Stimulated activated memory B cell treated with anti-CD40 and anti-IgM and Interleukin-4, amounts not matched to agents 10 μg/mL and 1 μg/mL and 100 μg/mL, for 72 hours (primary cell): ENCODE measurements at regions not wholly inside any gene's neighbourhood (a gene's known extent, or its start where the extent isn't known, plus 50 kb on each side); places are given as distances from the start of the nearest gene placed in this dataset.

Experiments used
- ATAC-seq: fragments of 150-1000 bp; cut with Tn5 transposase; 2 replicates; pipeline ENCODE4 v1.10.0; 2021
- H3K27ac Mint-ChIP-seq: one replicate; pipeline ENCODE4 v1.8.0; 2022; ENCODE audit warnings: mild to moderate bottlenecking, mixed read lengths
- H3K27me3 Mint-ChIP-seq: one replicate; pipeline ENCODE4 v1.8.0; 2022; ENCODE audit warnings: mixed read lengths
- H3K36me3 Mint-ChIP-seq: one replicate; pipeline ENCODE4 v1.8.0; 2022; ENCODE audit warnings: mixed read lengths
- H3K4me1 Mint-ChIP-seq: one replicate; pipeline ENCODE4 v1.8.0; 2022; ENCODE audit warnings: mixed read lengths
- H3K4me3 Mint-ChIP-seq: one replicate; pipeline ENCODE4 v1.8.0; 2022; ENCODE audit warnings: mild to moderate bottlenecking, moderate library complexity, mixed read lengths
- H3K9me3 Mint-ChIP-seq: one replicate; pipeline ENCODE4 v1.8.0; 2022; ENCODE audit warnings: mixed read lengths

DNA sequence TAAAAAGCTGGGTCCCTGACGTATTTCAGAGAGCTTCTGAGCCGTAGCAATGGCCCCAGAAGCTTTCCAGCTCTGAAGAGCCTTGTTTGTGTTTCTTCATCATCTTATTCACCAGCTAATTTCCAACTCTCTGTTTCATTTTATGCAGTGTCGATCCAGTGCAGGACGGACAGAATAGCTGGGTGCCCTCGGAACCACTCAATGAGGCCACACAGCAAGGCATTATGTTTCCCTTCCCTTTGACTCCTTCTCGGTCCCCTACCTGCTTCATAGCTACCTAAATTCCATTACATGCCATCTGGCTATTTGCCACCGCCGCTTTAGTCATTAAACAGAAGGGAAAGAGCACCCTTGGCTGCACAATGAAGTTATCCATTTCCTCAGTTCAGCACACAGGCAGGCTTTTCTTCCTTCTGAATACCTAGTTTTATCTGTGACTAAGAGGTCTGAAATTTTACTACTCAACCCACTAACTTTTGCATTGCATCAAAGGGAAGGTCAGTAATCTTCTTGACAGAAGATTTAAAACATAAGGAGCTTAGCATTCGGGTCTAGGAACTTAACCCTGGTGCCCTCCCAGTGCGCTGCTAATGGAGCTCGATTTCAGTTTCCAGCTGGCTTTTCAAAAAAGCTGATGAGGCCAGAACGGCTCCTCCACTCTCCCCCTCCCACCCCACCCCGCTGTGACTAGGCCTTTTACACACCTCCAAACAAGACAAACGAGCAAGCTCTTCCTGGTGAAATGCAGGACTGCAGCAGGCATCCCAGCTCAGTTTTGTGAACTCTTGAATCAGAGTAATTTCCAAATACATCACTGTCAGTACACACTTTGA, 176.8 kb downstream of the GXYLT1 start:
- Mint-ChIP-seq H3K9me3 (no peaks in the 10 kb centered on the region), H3K4me1 (no peaks in the 10 kb centered on the region), H3K36me3 (no peaks in the 10 kb centered on the region), H3K27ac (no peak overlapping the region), H3K4me3 (no peak overlapping the region), H3K27me3 (peaks cover 9% of the 10 kb centered on the region)
- ATAC-seq = no peak

DNA sequence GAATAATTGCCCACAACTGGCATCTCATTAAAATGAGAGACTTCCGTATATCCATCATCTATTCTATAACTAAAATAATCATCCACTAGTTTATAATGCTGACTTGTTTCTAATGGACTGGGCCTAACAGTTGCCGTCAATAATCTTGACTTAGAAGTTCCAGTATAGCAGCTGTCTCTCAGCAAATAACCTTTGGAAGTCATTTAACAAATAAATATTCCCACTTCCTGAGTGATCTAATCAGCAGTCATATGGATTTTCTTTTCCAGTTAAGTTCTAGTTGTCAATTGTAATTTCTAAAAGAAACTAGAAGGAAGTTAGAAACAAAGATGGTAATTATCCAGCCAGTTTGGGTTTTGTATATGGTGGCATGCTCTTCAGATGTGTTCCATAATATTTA, 177.8 kb downstream of the GXYLT1 start:
- no peak for ATAC-seq
- peaks cover 9% of the 10 kb centered on the region for H3K27me3 Mint-ChIP-seq
- no peak overlapping the region for H3K4me3 Mint-ChIP-seq
- H3K9me3 Mint-ChIP-seq = no peaks in the 10 kb centered on the region
- H3K36me3 Mint-ChIP-seq = no peaks in the 10 kb centered on the region
- H3K4me1 Mint-ChIP-seq = no peaks in the 10 kb centered on the region
- no peak overlapping the region for H3K27ac Mint-ChIP-seq

DNA sequence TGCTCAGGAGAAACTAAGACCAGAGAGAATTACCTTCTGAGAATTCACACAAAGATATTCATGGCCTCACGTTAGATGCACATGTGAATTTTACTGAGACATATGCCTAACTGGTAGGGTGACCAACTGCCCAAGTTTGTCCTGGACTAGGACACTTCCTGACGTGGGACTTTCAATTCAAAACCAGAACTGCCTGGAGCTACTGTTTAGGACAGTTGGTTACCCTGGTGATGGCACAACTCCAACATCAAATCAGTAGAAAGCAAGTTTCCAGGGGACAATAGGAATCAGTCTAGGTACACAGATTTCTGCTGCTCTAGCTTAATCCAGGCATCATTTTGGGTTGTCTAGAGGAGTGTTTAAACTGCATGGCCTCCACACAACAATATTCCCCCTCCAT, 178.7 kb downstream of the GXYLT1 start:
- no peak overlapping the region for H3K27ac Mint-ChIP-seq
- no peak for ATAC-seq
- no peaks in the 10 kb centered on the region for H3K4me1 Mint-ChIP-seq
- H3K4me3 Mint-ChIP-seq = no peak overlapping the region
- no peaks in the 10 kb centered on the region for H3K9me3 Mint-ChIP-seq
- H3K27me3 Mint-ChIP-seq = peaks cover 9% of the 10 kb centered on the region
- H3K36me3 Mint-ChIP-seq = no peaks in the 10 kb centered on the region

DNA sequence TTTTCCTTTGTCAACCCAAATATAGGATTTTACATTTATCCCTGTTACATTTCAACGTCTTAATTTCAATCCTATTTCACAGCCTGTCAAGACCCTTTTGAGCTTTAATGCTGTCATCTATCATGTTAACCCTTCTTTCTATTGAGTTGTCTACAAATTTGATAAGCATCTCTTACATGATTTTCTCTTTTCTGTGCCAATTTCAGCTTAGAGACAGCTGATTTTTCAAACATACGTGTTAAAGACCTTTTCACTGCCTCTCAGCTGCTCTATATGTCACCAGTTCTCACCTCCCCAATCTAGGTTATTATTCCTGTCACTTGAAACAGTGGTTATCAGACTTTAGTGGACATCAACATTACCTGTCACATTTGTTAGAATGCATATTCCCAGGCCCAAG, 181.3 kb downstream of the GXYLT1 start:
- Mint-ChIP-seq H3K36me3 (no peaks in the 10 kb centered on the region), H3K9me3 (no peaks in the 10 kb centered on the region), H3K4me1 (no peaks in the 10 kb centered on the region), H3K27ac (no peak overlapping the region), H3K4me3 (no peak overlapping the region), H3K27me3 (peaks cover 9% of the 10 kb centered on the region)
- ATAC-seq = no peak

DNA sequence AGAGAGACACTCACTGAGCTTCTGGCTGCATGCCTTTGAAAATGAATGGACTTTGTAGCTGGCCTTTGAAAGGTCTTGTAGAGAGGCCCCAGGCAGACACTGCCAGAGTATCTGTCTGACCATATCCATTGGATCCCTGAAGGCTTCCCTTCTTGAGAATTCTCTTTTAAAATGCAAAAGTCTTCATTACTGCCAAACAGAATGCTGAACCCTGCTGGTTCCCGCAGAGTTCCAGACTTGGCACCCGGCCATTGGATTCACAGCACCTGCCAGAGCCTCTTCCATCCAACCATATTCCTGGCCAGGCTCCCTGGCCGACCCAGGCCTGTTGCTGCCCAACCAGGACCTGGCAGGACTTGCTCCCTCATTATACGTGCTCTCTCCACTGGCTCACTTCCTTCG, 182.5 kb downstream of the GXYLT1 start:
- no peak overlapping the region for H3K27ac Mint-ChIP-seq

DNA sequence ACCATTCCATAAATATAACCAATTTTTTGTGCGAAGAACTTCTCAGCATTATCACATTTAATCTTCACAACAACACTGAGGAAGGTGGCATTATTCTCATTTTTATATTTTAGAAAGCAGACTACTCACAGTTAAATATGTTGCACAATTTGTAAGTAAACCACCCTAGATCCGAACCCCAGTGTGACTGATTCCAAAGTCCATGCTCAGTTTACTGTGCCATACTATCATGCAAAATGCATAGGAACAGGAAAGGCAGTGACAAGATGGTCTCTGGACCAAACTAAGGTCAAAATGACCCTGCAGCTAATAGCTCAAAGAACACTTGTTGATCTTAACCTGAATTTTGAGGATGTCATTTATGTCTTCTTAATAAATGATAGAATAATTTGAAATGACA, 185.4 kb downstream of the GXYLT1 start:
- H3K9me3 Mint-ChIP-seq = no peaks in the 10 kb centered on the region
- H3K27me3 Mint-ChIP-seq = peaks cover 3% of the 10 kb centered on the region
- H3K36me3 Mint-ChIP-seq = no peaks in the 10 kb centered on the region
- H3K4me1 Mint-ChIP-seq = no peaks in the 10 kb centered on the region
- H3K4me3 Mint-ChIP-seq = no peak overlapping the region
- H3K27ac Mint-ChIP-seq = no peak overlapping the region
- ATAC-seq = no peak

More for the DNA sequence above, 182.5 kb downstream of the GXYLT1 start:
- Mint-ChIP-seq H3K36me3 (no peaks in the 10 kb centered on the region), H3K4me1 (no peaks in the 10 kb centered on the region), H3K9me3 (no peaks in the 10 kb centered on the region), H3K27me3 (peaks cover 9% of the 10 kb centered on the region), H3K4me3 (no peak overlapping the region)
- no peak for ATAC-seq

DNA sequence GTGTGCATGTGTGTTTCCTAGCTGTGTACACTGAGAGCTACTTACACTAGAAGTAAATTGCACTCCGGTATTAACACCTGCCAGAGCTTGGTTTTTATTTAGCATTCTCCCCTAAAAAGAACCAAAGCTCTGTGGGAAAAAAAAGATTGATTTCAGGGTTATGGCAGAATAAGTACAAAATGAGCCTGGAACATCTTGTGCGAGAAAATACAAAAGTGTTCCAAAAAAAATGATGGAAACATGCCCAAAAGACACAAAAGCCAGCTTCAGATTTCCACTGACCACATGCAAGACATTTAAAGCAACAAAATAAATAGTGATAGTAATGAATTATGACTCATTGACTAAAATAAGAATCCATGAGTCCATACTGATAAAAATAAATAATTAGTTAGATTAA, 188.3 kb downstream of the GXYLT1 start:
- no peak overlapping the region for H3K27ac Mint-ChIP-seq
- no peak for ATAC-seq
- peaks cover 9% of the 10 kb centered on the region for H3K27me3 Mint-ChIP-seq
- peaks cover 3% of the 10 kb centered on the region for H3K9me3 Mint-ChIP-seq
- H3K4me3 Mint-ChIP-seq = no peak overlapping the region
- no peaks in the 10 kb centered on the region for H3K36me3 Mint-ChIP-seq
- H3K4me1 Mint-ChIP-seq = no peaks in the 10 kb centered on the region

DNA sequence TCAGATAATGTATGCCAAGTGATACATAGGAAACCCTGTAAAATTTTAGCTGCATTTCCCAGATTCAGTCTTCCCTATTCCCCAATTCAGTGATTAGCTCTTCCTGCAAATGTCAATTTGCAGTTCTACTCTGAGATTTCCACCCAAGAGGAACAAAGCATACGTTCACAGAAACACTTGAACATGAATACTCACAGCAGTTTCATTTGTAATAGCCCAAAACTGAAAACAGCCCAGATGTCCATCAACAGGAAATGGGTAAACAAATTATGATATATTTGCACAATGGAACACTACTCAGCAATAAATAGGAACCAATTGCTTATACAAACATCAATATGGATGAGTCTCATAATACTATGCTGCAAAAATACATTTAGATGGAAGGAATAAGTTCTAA, 194.2 kb downstream of the GXYLT1 start:
- Mint-ChIP-seq H3K4me1 (peaks cover 6% of the 10 kb centered on the region), H3K4me3 (no peak overlapping the region), H3K27ac (no peak overlapping the region), H3K36me3 (no peaks in the 10 kb centered on the region), H3K27me3 (peaks cover 22% of the 10 kb centered on the region), H3K9me3 (peaks cover 12% of the 10 kb centered on the region)
- no peak for ATAC-seq

DNA sequence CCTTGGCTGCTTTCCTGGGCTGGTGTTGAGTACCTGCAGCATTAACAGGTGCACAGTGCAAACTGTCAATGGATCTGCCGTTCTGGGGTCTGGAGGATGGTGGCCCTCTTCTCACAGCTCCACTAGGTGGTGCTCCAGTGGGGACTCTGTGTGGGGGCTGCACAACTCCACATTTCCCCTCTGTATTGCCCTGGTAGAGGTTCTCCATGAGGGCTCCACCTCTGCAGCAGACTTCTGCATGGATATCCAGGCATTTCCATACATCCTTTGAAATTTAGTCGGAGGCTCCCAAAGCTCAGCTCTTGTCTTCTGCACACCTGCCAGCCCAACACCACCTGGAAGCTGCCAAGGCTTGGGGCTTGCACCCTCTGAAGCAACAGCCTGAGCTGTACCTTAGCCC, 198.6 kb downstream of the GXYLT1 start:
- peaks cover 6% of the 10 kb centered on the region for H3K4me1 Mint-ChIP-seq
- H3K27ac Mint-ChIP-seq = no peak overlapping the region
- H3K36me3 Mint-ChIP-seq = no peaks in the 10 kb centered on the region
- no peak overlapping the region for H3K4me3 Mint-ChIP-seq
- no peak for ATAC-seq
- peaks cover 10% of the 10 kb centered on the region for H3K9me3 Mint-ChIP-seq
- peaks cover 11% of the 10 kb centered on the region for H3K27me3 Mint-ChIP-seq

DNA sequence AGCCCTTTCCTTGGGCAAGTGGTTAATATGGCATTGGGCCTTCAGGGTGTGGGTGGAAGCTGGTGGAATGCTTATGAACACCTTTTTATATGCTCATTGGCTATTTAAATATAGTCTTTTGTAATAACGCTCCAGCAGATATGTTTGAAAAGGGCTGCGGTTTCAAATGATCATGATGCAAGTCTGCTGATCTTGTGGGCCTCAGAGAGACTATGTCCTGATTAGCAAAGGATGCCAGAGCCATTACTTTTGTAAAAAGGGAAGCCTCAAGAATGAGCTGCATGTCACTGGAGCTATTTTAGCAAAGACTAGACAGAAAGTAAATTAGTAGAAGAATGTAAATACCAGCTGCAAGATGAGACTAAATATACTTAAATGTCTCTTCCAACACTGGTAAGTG, 200.5 kb downstream of the GXYLT1 start:
- H3K36me3 Mint-ChIP-seq = no peaks in the 10 kb centered on the region
- ATAC-seq = no peak
- H3K4me1 Mint-ChIP-seq = no peaks in the 10 kb centered on the region
- H3K9me3 Mint-ChIP-seq = peaks cover 10% of the 10 kb centered on the region
- no peak overlapping the region for H3K27ac Mint-ChIP-seq
- H3K27me3 Mint-ChIP-seq = peaks cover 4% of the 10 kb centered on the region
- H3K4me3 Mint-ChIP-seq = no peak overlapping the region

DNA sequence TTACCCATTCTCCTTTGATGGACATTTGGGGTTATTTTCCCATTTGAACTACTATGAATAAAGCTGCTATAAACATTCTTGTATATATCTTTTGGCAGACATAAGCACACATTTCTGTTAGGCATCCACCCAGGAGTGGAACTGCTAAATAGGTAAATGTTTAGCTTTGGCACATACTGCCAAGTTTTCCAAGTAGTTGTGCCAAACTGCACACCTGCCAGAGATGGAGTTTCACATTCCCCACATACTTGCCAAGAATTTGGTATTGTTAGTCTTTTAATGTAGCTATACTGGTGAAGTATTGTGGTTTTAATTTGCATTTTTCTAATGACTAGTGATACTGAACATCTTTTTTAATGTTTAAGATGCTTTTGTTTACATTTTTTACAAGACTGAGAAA, 201.0 kb downstream of the GXYLT1 start:
- no peaks in the 10 kb centered on the region for H3K36me3 Mint-ChIP-seq
- H3K27ac Mint-ChIP-seq = no peak overlapping the region
- H3K4me3 Mint-ChIP-seq = no peak overlapping the region
- ATAC-seq = no peak
- no peaks in the 10 kb centered on the region for H3K4me1 Mint-ChIP-seq
- peaks cover 7% of the 10 kb centered on the region for H3K27me3 Mint-ChIP-seq
- peaks cover 10% of the 10 kb centered on the region for H3K9me3 Mint-ChIP-seq

DNA sequence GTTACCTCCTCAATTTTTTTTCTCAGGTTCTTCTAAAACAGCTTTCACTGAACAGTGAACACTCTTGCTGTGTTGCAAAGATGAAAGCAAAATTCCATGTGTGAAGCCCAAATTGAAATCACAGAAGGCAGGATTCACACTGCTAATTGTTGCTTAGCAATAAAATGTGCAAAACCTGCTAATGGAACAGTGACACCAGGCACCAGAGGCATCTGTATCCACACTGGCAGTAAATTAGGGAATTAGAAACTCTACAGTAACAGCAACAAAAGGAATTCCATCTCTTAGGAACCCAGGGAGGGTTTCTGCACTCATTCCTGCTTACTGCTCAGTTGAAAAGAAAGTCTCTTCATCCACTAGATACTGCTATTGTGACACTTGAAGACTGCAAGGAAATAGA, 202.3 kb downstream of the GXYLT1 start:
- no peak for ATAC-seq
- H3K9me3 Mint-ChIP-seq = peaks cover 10% of the 10 kb centered on the region
- no peak overlapping the region for H3K27ac Mint-ChIP-seq
- H3K27me3 Mint-ChIP-seq = peaks cover 11% of the 10 kb centered on the region
- H3K4me3 Mint-ChIP-seq = no peak overlapping the region
- H3K36me3 Mint-ChIP-seq = no peaks in the 10 kb centered on the region
- no peaks in the 10 kb centered on the region for H3K4me1 Mint-ChIP-seq

DNA sequence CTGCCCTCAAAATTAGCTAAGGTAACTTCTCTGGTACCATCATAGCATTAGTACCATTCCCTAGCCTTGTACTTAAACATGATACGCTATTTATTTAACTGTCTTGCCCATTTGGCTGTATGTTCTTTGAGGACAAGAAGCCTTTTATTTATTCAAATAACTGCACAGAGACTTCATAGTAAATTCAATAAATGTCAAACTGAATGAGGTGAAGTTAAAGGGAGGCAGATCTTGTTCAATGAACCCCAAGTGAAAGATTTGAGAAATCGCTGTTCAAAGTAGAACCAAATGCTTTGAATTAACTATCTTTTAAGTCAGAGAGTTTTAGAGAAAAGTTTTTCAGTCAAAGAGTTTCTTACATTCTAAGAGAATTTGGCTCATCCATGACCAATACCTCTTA, 203.6 kb downstream of the GXYLT1 start:
- peaks cover 3% of the 10 kb centered on the region for H3K9me3 Mint-ChIP-seq
- H3K4me1 Mint-ChIP-seq = no peaks in the 10 kb centered on the region
- H3K4me3 Mint-ChIP-seq = no peak overlapping the region
- no peak overlapping the region for H3K27ac Mint-ChIP-seq
- no peak for ATAC-seq
- no peaks in the 10 kb centered on the region for H3K36me3 Mint-ChIP-seq
- peaks cover 24% of the 10 kb centered on the region for H3K27me3 Mint-ChIP-seq

DNA sequence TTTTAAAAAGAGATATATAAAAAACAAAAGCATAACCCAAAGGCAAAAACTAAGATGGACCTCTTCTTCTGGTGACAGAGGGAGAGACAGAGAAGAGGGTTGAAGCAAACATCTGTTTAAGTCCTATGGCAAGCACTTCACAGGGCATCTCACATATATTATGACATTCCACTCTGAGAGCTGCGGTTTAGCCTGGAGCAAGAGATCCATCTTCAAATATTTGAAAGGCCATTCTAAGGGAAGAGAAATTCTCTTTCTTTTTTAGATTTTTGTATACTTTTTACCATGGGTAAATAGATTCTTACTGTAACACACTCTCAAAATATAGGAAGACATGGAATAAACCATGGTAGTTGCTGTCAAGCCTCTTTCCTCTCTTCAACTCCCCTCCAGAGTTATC, 204.1 kb downstream of the GXYLT1 start:
- H3K27me3 Mint-ChIP-seq = peaks cover 25% of the 10 kb centered on the region
- no peaks in the 10 kb centered on the region for H3K36me3 Mint-ChIP-seq
- H3K4me3 Mint-ChIP-seq = no peak overlapping the region
- H3K4me1 Mint-ChIP-seq = no peaks in the 10 kb centered on the region
- H3K27ac Mint-ChIP-seq = no peak overlapping the region
- ATAC-seq = no peak
- H3K9me3 Mint-ChIP-seq = peaks cover 2% of the 10 kb centered on the region

DNA sequence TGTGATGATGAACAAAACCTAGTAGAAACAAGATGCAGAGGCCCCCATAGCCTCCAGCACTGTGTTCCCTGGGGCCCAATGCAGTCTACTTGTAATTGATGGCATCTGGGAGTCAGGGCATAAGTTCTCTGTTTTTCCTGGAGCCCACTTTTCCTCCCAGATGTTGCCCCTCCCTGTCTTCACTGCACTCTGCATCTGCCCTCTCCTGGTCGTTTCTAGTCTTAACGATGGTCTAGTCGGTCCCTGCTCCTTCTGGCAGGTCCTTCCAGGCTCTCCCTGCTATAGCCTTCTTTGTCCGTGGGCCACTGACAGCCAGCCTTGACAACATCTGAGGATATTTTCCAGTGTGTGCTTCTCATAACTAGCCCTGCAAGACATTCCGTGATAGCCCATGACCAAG, 208.3 kb downstream of the GXYLT1 start:
- Mint-ChIP-seq H3K27ac (no peak overlapping the region), H3K9me3 (no peaks in the 10 kb centered on the region), H3K4me3 (no peak overlapping the region), H3K4me1 (peaks cover 7% of the 10 kb centered on the region), H3K36me3 (no peaks in the 10 kb centered on the region), H3K27me3 (peaks cover 48% of the 10 kb centered on the region)
- ATAC-seq = no peak

DNA sequence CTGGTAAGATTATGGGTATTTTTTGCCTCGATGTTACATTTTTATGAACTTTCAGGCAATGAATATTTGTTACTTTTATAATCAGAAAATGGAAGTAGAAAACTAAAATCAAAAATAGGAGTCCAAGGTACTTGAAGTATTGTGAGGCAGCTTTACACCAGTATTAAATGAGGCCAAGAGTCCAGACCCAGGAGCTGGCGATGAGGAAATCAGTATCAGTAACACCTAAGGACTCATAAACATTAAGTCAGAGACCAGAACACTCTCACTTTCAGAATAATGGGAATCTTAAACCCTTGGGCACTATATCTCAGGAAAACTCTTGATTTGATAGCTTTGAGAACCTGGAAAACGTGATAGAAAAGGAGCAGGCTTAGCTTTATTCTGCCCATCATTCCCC, 208.8 kb downstream of the GXYLT1 start:
- Mint-ChIP-seq H3K27ac (no peak overlapping the region), H3K4me3 (no peak overlapping the region), H3K9me3 (no peaks in the 10 kb centered on the region), H3K4me1 (peaks cover 7% of the 10 kb centered on the region), H3K36me3 (no peaks in the 10 kb centered on the region), H3K27me3 (peaks cover 48% of the 10 kb centered on the region)
- no peak for ATAC-seq
